ENCODE measurements at regions not wholly inside any gene's neighbourhood (a gene's known extent, or its start where the extent isn't known, plus 50 kb on each side); places are given as distances from the start of the nearest gene placed in this dataset.

GRCh38 chrX:140337263-140337662 lies 167.6 kb downstream of the SOX3 start:
- ChIA-PET POLR2A (no interaction called here), CTCF (no interaction called here)
- no peaks in the 10 kb centered on the region for H3K9me3 ChIP-seq (ENCODE audit: control insufficient read depth, insufficient read depth, low read depth, low read length)
- H3K36me3 ChIP-seq (ENCODE audit: control insufficient read depth in 2 of 2, insufficient read depth in 1 of 2, low read length in 2 of 2), result no peaks in the 10 kb centered on the region
- TF ChIP-seq ZNF10 (tag by site-specific recombination; IDR thresholded peaks at IDR 0.05) (peak; percentile 86), ZNF248 (tag by site-specific recombination; IDR thresholded peaks at IDR 0.05) (no peak)
- no peak overlapping the region for H3K27ac ChIP-seq (ENCODE audit: extremely low read depth, low read depth, low read length)
- H3K4me1 ChIP-seq (ENCODE audit: control insufficient read depth, insufficient read depth, low read length), result no peaks in the 10 kb centered on the region
- no peak overlapping the region for H3K4me3 ChIP-seq (ENCODE audit: low read depth, low read length)

- H3K9me3 ChIP-seq (ENCODE audit: control insufficient read depth, insufficient read depth, low read depth, low read length), result no peaks in the 10 kb centered on the region; the same call in none of the 2 replicates
- TF ChIP-seq ZNF324 (tag by site-specific recombination; IDR thresholded peaks at IDR 0.05), result no peak
- TF ChIP-seq ZNF561 (tag by site-specific recombination; IDR thresholded peaks at IDR 0.05; ENCODE audit: borderline replicate concordance), result no peak
- TF ChIP-seq BCL6B (tag by site-specific recombination; IDR thresholded peaks at IDR 0.05), result no peak
- TF ChIP-seq KLF7 (tag by site-specific recombination; IDR thresholded peaks at IDR 0.05; ENCODE audit: borderline replicate concordance), result no peak
- TF ChIP-seq ZNF416 (tag by site-specific recombination; IDR thresholded peaks at IDR 0.05), result no peak
- no peak for TF ChIP-seq ZNF302 (tag by site-specific recombination; IDR thresholded peaks at IDR 0.05; ENCODE audit: low read depth)
- no peak for TF ChIP-seq ZNF660 (tag by site-specific recombination; IDR thresholded peaks at IDR 0.05)
- TF ChIP-seq TCF7L2 (IDR thresholded peaks at IDR 0.05; ENCODE audit: borderline replicate concordance, low read depth, low read length), result no peak
- TF ChIP-seq ZNF654 (tag by site-specific recombination; IDR thresholded peaks at IDR 0.05; ENCODE audit: low read depth), result no peak
- TF ChIP-seq ZNF354C (tag by site-specific recombination; IDR thresholded peaks at IDR 0.05; ENCODE audit: borderline replicate concordance, low read depth), result no peak
- no peak for TF ChIP-seq TRIM28 (IDR thresholded peaks at IDR 0.05; ENCODE audit: borderline replicate concordance, low read length)
- no peak for TF ChIP-seq ZNF585B (tag by site-specific recombination; IDR thresholded peaks at IDR 0.05)
- no peak for TF ChIP-seq ZNF580 (tag by site-specific recombination; IDR thresholded peaks at IDR 0.05)
- TF ChIP-seq IKZF3 (tag by site-specific recombination; IDR thresholded peaks at IDR 0.05), result no peak
- TF ChIP-seq ZNF280C (tag by site-specific recombination; IDR thresholded peaks at IDR 0.05), result no peak
- TF ChIP-seq PRDM6 (tag by site-specific recombination; IDR thresholded peaks at IDR 0.05), result no peak
- no peak for TF ChIP-seq ZNF157 (tag by site-specific recombination; IDR thresholded peaks at IDR 0.05)
- no peak for TF ChIP-seq ZNF830 (tag by site-specific recombination; IDR thresholded peaks at IDR 0.05; ENCODE audit: low read depth)
- no peaks in the 10 kb centered on the region for H3K4me1 ChIP-seq (ENCODE audit: control insufficient read depth, insufficient read depth, low read length)
- H3K36me3 ChIP-seq (ENCODE audit: control insufficient read depth in 2 of 2, insufficient read depth in 1 of 2, low read length in 2 of 2), result no peaks in the 10 kb centered on the region
- ChIA-PET POLR2A (interaction anchor here (0.6 kb wide), 2 partner anchors 93 to 132 kb away, joined by 3 to 5 read pairs; no protein-coding TSS in a partner anchor), CTCF (interaction anchor here (1.3 kb wide), 1 partner anchor 20 kb away, joined by 3 read pairs; no protein-coding TSS in a partner anchor)
- no peak overlapping the region for H3K27ac ChIP-seq (ENCODE audit: extremely low read depth, low read depth, low read length)
- H3K4me3 ChIP-seq (ENCODE audit: low read depth, low read length), result no peak overlapping the region
These were observed 186.6 kb downstream of the SOX3 start for GRCh38 chrX:140318296-140318695.

Data from HEK293 (cell line).